H1 (cell line): ENCODE measurements at regions not wholly inside any gene's neighbourhood (a gene's known extent, or its start where the extent isn't known, plus 50 kb on each side); places are given as distances from the start of the nearest gene placed in this dataset.

Experiments
- CTCF ChIP-seq, 3 experiments: IDR thresholded peaks; 1 replicate in 2 of 3; 2 replicates in 1 of 3; pipeline versions ENCODE4 v1.5.1 to v1.6.1; 2011; ENCODE audit warnings: low read length in 3 of 3, mild to moderate bottlenecking in 3 of 3, inconsistent platforms in 2 of 3, low read depth in 1 of 3, moderate library complexity in 1 of 3; ENCODE audit not compliant: insufficient read depth in 1 of 3; ENCODE audit errors: control extremely low read depth in 1 of 3
- JUN ChIP-seq: IDR thresholded peaks from 2 replicates; pipeline ENCODE4 v1.6.1; 2011; ENCODE audit warnings: low read depth, mild to moderate bottlenecking, improper control_type of control experiment, low read length

- TF ChIP-seq CTCF (IDR thresholded peaks at IDR 0.05; ENCODE audit: control extremely low read depth in 1 of 3, insufficient read depth in 1 of 3, low read depth in 1 of 3, low read length in 3 of 3) (no peak), JUN (no peak)
Observed at GRCh38 chr7:1359051-1359400, 100.2 kb downstream of the MICALL2 start.
